Esophagus squamous epithelium (tissue), 4 donors: ENCODE measurements at regions not wholly inside any gene's neighbourhood (a gene's known extent, or its start where the extent isn't known, plus 50 kb on each side); places are given as distances from the start of the nearest gene placed in this dataset.

Source experiments
- CTCF ChIP-seq, 6 experiments: fragments of 450-650 bp in 4 of 6; fragments of 200-600 bp in 2 of 6; sonication (generic) in 2 of 6; IDR thresholded peaks; one replicate each; pipeline ENCODE4 v1.5.1; 2016 to 2019; ENCODE audit warnings: antibody characterized with exemption in 6 of 6, mild to moderate bottlenecking in 4 of 6, moderate library complexity in 4 of 6
- POLR2A ChIP-seq, 4 donors: fragments of 450-650 bp; IDR thresholded peaks; one replicate each; pipeline ENCODE4 v1.6.1; 2017; ENCODE audit warnings: antibody characterized with exemption in 4 of 4, mild to moderate bottlenecking in 4 of 4, moderate library complexity in 3 of 4

- no peak for TF ChIP-seq CTCF (IDR thresholded peaks at IDR 0.05)
- no peak for TF ChIP-seq POLR2A (IDR thresholded peaks at IDR 0.05)
Observed at GRCh38 chr1:30395631-30396030, 327.8 kb downstream of the MATN1 start.
